ENCODE measurements at regions not wholly inside any gene's neighbourhood (a gene's known extent, or its start where the extent isn't known, plus 50 kb on each side); places are given as distances from the start of the nearest gene placed in this dataset.
"Not testable (repeated sequence)": the region's sequence is repeated elsewhere in the genome, so short reads cannot be mapped to it uniquely, and the experiment has no call there.

DNA sequence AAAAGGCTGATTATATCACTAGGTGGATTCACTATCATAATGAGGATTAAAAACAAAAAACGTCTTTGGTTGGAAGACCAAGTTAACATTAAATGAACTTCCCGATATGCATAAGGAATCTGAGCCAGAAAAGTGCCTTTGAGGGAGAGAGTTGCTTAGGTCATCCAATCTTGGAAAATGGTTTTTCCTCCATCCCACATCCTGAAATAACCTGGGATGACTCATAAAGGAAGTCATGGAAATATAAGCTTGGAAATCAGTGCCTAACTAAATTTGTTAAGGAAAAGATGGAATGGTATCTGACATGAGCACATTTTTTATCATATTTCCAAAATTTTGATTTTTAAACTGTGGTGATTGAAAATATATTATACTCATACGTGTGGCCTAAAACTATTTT, 66.0 kb downstream of the KBTBD8 start:
- no peak for DNase-seq (ENCODE audit: low read depth)
- TF ChIP-seq, protein P1, sequence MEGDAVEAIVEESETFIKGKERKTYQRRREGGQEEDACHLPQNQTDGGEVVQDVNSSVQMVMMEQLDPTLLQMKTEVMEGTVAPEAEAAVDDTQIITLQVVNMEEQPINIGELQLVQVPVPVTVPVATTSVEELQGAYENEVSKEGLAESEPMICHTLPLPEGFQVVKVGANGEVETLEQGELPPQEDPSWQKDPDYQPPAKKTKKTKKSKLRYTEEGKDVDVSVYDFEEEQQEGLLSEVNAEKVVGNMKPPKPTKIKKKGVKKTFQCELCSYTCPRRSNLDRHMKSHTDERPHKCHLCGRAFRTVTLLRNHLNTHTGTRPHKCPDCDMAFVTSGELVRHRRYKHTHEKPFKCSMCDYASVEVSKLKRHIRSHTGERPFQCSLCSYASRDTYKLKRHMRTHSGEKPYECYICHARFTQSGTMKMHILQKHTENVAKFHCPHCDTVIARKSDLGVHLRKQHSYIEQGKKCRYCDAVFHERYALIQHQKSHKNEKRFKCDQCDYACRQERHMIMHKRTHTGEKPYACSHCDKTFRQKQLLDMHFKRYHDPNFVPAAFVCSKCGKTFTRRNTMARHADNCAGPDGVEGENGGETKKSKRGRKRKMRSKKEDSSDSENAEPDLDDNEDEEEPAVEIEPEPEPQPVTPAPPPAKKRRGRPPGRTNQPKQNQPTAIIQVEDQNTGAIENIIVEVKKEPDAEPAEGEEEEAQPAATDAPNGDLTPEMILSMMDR (conservative IDR thresholded peaks at IDR 0.05; ENCODE audit: low read depth, low read length) = no peak
- H3K4me3 ChIP-seq (ENCODE audit: low read depth, low read length) = no peak overlapping the region

DNA sequence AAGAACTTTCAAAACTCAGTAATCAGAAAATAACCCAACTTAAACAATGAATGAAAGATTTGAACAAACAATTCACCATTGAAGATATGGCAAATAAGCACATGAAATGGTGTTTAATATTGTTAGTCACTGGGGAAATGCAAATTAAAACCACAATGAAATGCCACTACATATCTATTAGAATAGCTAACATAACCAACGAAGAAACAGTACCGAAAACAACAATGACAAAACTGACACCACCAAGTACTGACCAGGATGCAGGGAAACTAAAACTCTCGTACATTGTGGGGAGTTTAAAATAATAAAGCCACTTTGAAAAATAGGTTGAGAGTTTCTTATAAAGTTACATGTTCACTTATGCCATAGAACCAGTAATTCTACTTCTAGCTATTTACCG, 69.1 kb downstream of the KBTBD8 start:
- TF ChIP-seq, protein P1 (conservative IDR thresholded peaks at IDR 0.05; ENCODE audit: low read depth, low read length) = no peak
- no peak overlapping the region for H3K4me3 ChIP-seq (ENCODE audit: low read depth, low read length)
- DNase-seq (ENCODE audit: low read depth) = no peak

DNA sequence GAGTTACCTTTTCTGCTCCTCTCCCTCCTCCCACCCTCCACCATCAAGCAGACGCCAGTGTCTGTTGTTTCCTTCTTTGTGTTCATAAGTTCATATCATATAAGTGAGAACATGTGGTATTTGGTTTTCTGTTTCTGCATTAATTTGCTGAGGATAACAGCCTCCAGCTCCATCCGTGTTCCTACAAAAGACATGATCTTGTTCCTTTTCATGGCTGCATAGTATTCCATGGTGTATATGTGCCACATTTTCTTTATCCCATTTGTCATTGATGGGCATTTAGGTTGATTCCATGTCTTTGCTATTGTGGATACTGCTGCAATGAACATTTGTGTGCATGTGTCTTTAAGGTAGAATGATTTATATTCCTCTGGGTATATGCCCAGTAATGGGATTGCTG, 74.5 kb downstream of the KBTBD8 start:
- not testable (repeated sequence) for DNase-seq (ENCODE audit: low read depth); H3K4me3 ChIP-seq (ENCODE audit: low read depth, low read length)

DNA sequence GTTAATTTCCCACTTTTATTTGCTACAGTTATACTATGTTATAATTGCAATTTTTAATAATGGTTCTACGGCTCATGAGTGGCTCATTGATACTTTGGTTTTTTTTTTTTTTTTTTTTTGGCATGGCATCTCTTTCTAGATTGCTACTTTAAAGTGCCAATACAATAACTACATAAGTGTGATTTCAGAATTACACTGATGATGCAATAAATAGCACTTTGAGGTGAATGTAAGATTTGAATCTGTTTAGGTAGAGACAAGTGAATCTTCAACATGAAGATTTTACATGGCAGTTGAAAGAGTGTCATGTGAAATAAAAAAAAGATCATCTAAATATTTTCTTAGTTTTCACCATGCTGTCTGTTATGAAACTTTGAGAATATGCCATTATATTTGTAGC, 75.7 kb downstream of the KBTBD8 start:
- TF ChIP-seq, protein P1 (conservative IDR thresholded peaks at IDR 0.05; ENCODE audit: low read depth, low read length) = no peak

DNA sequence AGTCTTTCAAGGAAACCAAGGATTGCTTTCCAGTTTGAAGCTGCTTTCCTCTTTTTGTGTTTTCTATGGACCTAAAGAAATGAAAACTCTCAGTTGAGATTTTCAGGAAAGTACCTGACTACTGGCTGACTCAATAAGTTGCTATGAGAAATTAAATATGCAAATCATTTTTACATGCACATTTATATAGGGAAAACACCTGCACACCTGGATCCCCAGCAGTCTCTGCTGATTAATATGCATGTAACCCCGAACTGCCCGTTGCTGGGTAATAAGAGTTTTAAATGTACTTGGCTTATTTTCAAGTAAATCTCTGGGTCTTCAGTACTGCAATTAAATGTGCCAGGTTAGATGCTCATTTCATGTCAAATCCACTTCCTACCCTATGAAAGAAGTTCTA, 77.2 kb downstream of the KBTBD8 start:
- DNase-seq (ENCODE audit: low read depth) = no peak
- no peak overlapping the region for H3K4me3 ChIP-seq (ENCODE audit: low read depth, low read length)
- TF ChIP-seq, protein P1 (conservative IDR thresholded peaks at IDR 0.05; ENCODE audit: low read depth, low read length) = no peak

More for the DNA sequence above, 75.7 kb downstream of the KBTBD8 start:
- DNase-seq (ENCODE audit: low read depth) = no peak
- no peak overlapping the region for H3K4me3 ChIP-seq (ENCODE audit: low read depth, low read length)

DNA sequence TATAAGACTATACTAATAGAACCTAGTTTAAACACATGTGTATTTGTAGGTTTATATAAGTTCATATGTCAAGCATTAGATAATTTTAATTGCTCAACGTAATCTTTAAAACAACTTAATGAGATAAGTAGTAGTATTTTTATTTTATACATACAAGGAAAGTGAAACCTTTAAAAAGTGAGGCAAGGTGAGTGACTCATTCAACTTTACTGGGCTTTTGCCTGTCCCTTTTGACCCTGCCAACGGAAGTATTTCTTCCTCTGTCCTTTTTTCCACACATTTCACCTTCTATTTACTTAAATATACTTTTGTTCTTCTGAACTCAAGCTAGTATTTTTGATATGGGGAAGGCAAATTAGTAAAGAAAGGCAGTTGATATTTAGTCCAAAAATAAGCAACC, 78.5 kb downstream of the KBTBD8 start:
- TF ChIP-seq, protein P1 (conservative IDR thresholded peaks at IDR 0.05; ENCODE audit: low read depth, low read length) = no peak
- DNase-seq (ENCODE audit: low read depth) = no peak
- no peak overlapping the region for H3K4me3 ChIP-seq (ENCODE audit: low read depth, low read length)

DNA sequence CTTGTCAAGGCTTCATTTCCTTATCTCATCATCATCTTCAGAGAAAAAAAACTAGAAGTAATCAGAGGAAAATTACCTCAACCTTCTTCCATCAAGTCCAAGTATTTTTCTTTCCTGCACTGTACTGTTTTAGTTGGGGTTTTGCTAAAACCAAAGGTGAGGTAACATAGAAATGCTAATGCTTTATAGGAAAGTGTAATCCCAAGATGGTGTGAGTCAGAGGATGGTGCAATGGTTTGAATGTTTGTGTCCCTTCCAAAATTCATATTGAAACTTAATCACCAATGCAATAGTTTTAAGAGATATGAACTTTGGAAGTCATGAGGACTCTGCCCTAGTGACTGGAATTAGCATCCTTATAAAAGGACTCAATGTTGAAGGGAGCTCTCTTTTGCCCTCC, 79.5 kb downstream of the KBTBD8 start:
- no peak for DNase-seq (ENCODE audit: low read depth)
- TF ChIP-seq, protein P1 (conservative IDR thresholded peaks at IDR 0.05; ENCODE audit: low read depth, low read length) = no peak
- no peak overlapping the region for H3K4me3 ChIP-seq (ENCODE audit: low read depth, low read length)
